Endothelial cell of umbilical vein (primary cell): ENCODE measurements at regions not wholly inside any gene's neighbourhood (a gene's known extent, or its start where the extent isn't known, plus 50 kb on each side); places are given as distances from the start of the nearest gene placed in this dataset.

Experiments used
- BruUV-seq: library from RNA; stranded (reverse); fragments of 400-500 nt; replicated peaks from 2 replicates; lab custom pipeline; 2021; lab: Mats Ljungman, UMichigan
- CTCF ChIA-PET: fragments of 300-600, 350-600 bp; sonication (Branson Sonifier 250); formaldehyde crosslinking; loops from one replicate; lab custom pipeline; 2021; ENCODE audit warnings: antibody characterized with exemption, inconsistent platforms; lab: Charles Lee
- POLR2A ChIA-PET: fragments of 300-600, 350-600 bp; sonication (Branson Sonifier 250); formaldehyde crosslinking; loops from one replicate; lab custom pipeline; 2021; ENCODE audit warnings: antibody characterized with exemption, inconsistent platforms; lab: Charles Lee
- DNase-seq: peaks from one replicate; pipeline ENCODE4 v3.0.0-alpha.2; 2011; ENCODE audit warnings: low read depth, low spot score
- FAIRE-seq: peaks from 2 replicates; lab custom pipeline; 2011; peaks lifted over from hg19 to GRCh38; lab: Jason Lieb, UNC
- H2AFZ ChIP-seq: 2 replicates; pipeline ENCODE4 v1.6.0; 2012; ENCODE audit warnings: low read depth, low read length, control low read depth, inconsistent platforms
- H3K27ac ChIP-seq: 2 replicates; pipeline ENCODE4 v1.5.1; 2011; ENCODE audit warnings: low read depth, mild to moderate bottlenecking, control low read depth, low read length, moderate library complexity; ENCODE audit not compliant: insufficient read depth
- H3K27me3 ChIP-seq, 2 experiments: 2 replicates each; pipeline versions ENCODE4 v1.6.0 to v1.6.1; 2011; ENCODE audit warnings: low read length in 2 of 2, mixed read lengths in 1 of 2; ENCODE audit not compliant: control insufficient read depth in 2 of 2, insufficient read depth in 2 of 2
- H3K36me3 ChIP-seq, 2 experiments: 2 replicates in 1 of 2; 3 replicates in 1 of 2; pipeline ENCODE4 v1.5.1; 2011; ENCODE audit warnings: low read length in 2 of 2, mild to moderate bottlenecking in 1 of 2, moderate library complexity in 1 of 2; ENCODE audit not compliant: control insufficient read depth in 2 of 2, insufficient read depth in 2 of 2; ENCODE audit errors: extremely low read depth in 1 of 2
- H3K4me1 ChIP-seq: 3 replicates; pipeline ENCODE4 v1.5.1; 2011; ENCODE audit warnings: mild to moderate bottlenecking, low read length; ENCODE audit not compliant: control insufficient read depth, insufficient read depth; ENCODE audit errors: extremely low read depth
- H3K4me2 ChIP-seq: 2 replicates; pipeline ENCODE4 v1.6.1; 2011; ENCODE audit warnings: low read length, control low read depth, mixed read lengths; ENCODE audit not compliant: insufficient read depth
- H3K4me3 ChIP-seq, 3 experiments: fragments of 200-600 bp in 1 of 3; sonication (generic), shearing (Covaris generic) in 1 of 3; replicated peaks in 1 of 3; 2 replicates each; pipeline ENCODE4 v1.5.1; 2011 to 2016; ENCODE audit warnings: control low read depth in 3 of 3, low read length in 3 of 3, mild to moderate bottlenecking in 2 of 3, inconsistent platforms in 1 of 3, low read depth in 1 of 3, moderate library complexity in 1 of 3; ENCODE audit not compliant: insufficient read depth in 1 of 3
- H3K79me2 ChIP-seq: 2 replicates; pipeline ENCODE4 v1.6.0; 2012; ENCODE audit warnings: low read length, inconsistent platforms; ENCODE audit not compliant: control insufficient read depth, insufficient read depth
- H3K9ac ChIP-seq: replicated peaks from 2 replicates; pipeline ENCODE3; 2011; ENCODE audit warnings: low read length, control low read depth; ENCODE audit not compliant: insufficient read depth; ENCODE audit errors: extremely low read depth
- H3K9me1 ChIP-seq: replicated peaks from 3 replicates; pipeline ENCODE4 v1.6.0; 2011; ENCODE audit warnings: mild to moderate bottlenecking, low read length; ENCODE audit not compliant: control insufficient read depth, insufficient read depth; ENCODE audit errors: extremely low read depth
- H3K9me3 ChIP-seq: replicated peaks from 2 replicates; pipeline ENCODE4 v1.5.1; 2012; ENCODE audit warnings: low read length, inconsistent platforms; ENCODE audit not compliant: control insufficient read depth, insufficient read depth
- H4K20me1 ChIP-seq: replicated peaks from 2 replicates; pipeline ENCODE3; 2011; ENCODE audit warnings: mild to moderate bottlenecking, low read length; ENCODE audit not compliant: control insufficient read depth, insufficient read depth; ENCODE audit errors: extremely low read depth
- CTCF ChIP-seq, 2 donors: IDR thresholded peaks; 1 replicate in 1 of 2; 2 replicates in 1 of 2; pipeline ENCODE4 v1.5.1; 2011; ENCODE audit warnings: low read length in 2 of 2, mild to moderate bottlenecking in 2 of 2, moderate library complexity in 2 of 2, control low read depth in 1 of 2, inconsistent platforms in 1 of 2, low read depth in 1 of 2; ENCODE audit not compliant: insufficient read depth in 1 of 2; ENCODE audit errors: extremely low read depth in 1 of 2
- EZH2 ChIP-seq: IDR thresholded peaks from 2 replicates; pipeline ENCODE4 v1.6.1; 2012; ENCODE audit warnings: borderline replicate concordance, low read depth, mild to moderate bottlenecking, moderate library complexity, low read length, inconsistent platforms; ENCODE audit not compliant: severe bottlenecking
- FOS ChIP-seq: IDR thresholded peaks from 2 replicates; pipeline ENCODE4 v1.6.1; 2011; ENCODE audit warnings: mild to moderate bottlenecking, low read length, moderate library complexity, borderline replicate concordance; ENCODE audit not compliant: insufficient read depth
- JUN ChIP-seq: IDR thresholded peaks from 2 replicates; pipeline ENCODE4 v1.6.1; 2011; ENCODE audit warnings: borderline replicate concordance, low read depth; ENCODE audit not compliant: insufficient read length, insufficient read depth
- MAX ChIP-seq: IDR thresholded peaks from 2 replicates; pipeline ENCODE4 v1.6.1; 2011; ENCODE audit not compliant: insufficient read depth, insufficient read length
- MYC ChIP-seq: IDR thresholded peaks from one replicate; pipeline ENCODE4 v1.6.1; 2011; ENCODE audit warnings: mild to moderate bottlenecking, low read depth, low read length
- POLR2AphosphoS5 ChIP-seq: IDR thresholded peaks from 2 replicates; pipeline ENCODE4 v1.6.1; 2012; ENCODE audit warnings: low read depth, mild to moderate bottlenecking, control low read depth, low read length, moderate library complexity; ENCODE audit not compliant: insufficient read depth
- dilution Hi-C: fragments of 300-500 bp; cut with MboI; formaldehyde crosslinking; loops from one replicate; pipeline ENCODE4 v1.15.0; 2019; ENCODE audit warnings: low sequenced_read_pairs; ENCODE audit not compliant: extremely low pct_ligation_motif_present
- intact Hi-C: fragments of 100-400 bp; cut with micrococcal nuclease; formaldehyde crosslinking; loops from one replicate; pipeline ENCODE4 v1.10.0; 2022

- no peak for DNase-seq
- TF ChIP-seq MAX (no peak), FOS (no peak), MYC (no peak)
- no peak for FAIRE-seq
- Histone ChIP-seq H3K9me1 (no peaks in the 10 kb centered on the region), H3K9ac (no peak overlapping the region), H3K9me3 (no peaks in the 10 kb centered on the region), H3K27me3 (no peaks in the 10 kb centered on the region), H3K36me3 (no peaks in the 10 kb centered on the region), H3K4me1 (no peaks in the 10 kb centered on the region), H4K20me1 (no peaks in the 10 kb centered on the region), H3K4me3 (no peak overlapping the region), H3K27ac (no peak overlapping the region), H3K79me2 (no peaks in the 10 kb centered on the region), H3K4me2 (no peak overlapping the region), H2AFZ (no peak overlapping the region)
- intact Hi-C loops: no loop called here
- BruUV-seq: no TSS peak
- POLR2A ChIA-PET: no interaction called here
- CTCF ChIA-PET: no interaction called here
- dilution Hi-C loops: no loop called here
These were observed 309.2 kb downstream of the FAT3 start for GRCh38 chr11:92533657-92534335.

GRCh38 chr11:92536883-92537282 is 312.3 kb downstream of the FAT3 start:
- H4K20me1 ChIP-seq: no peaks in the 10 kb centered on the region
- no peak overlapping the region for H2AFZ ChIP-seq
- FAIRE-seq (no peak), DNase-seq (no peak)
- no peak overlapping the region for H3K27ac ChIP-seq
- POLR2A ChIA-PET: no interaction called here
- no peak overlapping the region for H3K9ac ChIP-seq
- H3K4me1 ChIP-seq: no peaks in the 10 kb centered on the region
- H3K36me3 ChIP-seq: no peaks in the 10 kb centered on the region
- dilution Hi-C loops (no loop called here), intact Hi-C loops (no loop called here)
- H3K4me2 ChIP-seq: no peak overlapping the region
- no peaks in the 10 kb centered on the region for H3K27me3 ChIP-seq
- no peaks in the 10 kb centered on the region for H3K9me1 ChIP-seq
- BruUV-seq: no TSS peak
- H3K4me3 ChIP-seq: no peak overlapping the region
- peaks cover 4% of the 10 kb centered on the region for H3K9me3 ChIP-seq
- CTCF ChIA-PET: no interaction called here
- H3K79me2 ChIP-seq: no peaks in the 10 kb centered on the region
- TF ChIP-seq MAX (no peak), CTCF (IDR thresholded peaks at IDR 0.05; ENCODE audit: extremely low read depth in 1 of 2, insufficient read depth in 1 of 2, low read depth in 1 of 2, low read length in 2 of 2) (no peak), EZH2 (no peak), JUN (no peak), FOS (no peak), POLR2AphosphoS5 (no peak)
